WTC11 (cell line): ENCODE measurements at regions not wholly inside any gene's neighbourhood (a gene's known extent, or its start where the extent isn't known, plus 50 kb on each side); places are given as distances from the start of the nearest gene placed in this dataset.

Source experiments
- ATAC-seq: fragments of 200-7000 bp; cut with Tn5 transposase; 2 replicates; pipeline ENCODE4 v1.10.0; 2021; ENCODE audit warnings: mild to moderate bottlenecking, moderate library complexity
- CTCF ChIA-PET: fragments of 300-600 bp; sonication (Branson Sonifier 250); formaldehyde crosslinking; loops from one replicate; lab custom pipeline; 2021; ENCODE audit warnings: antibody characterized with exemption; lab: Charles Lee
- POLR2A ChIA-PET: fragments of 350-600 bp; sonication (Branson Sonifier 250); formaldehyde crosslinking; loops from one replicate; lab custom pipeline; 2021; ENCODE audit warnings: antibody characterized with exemption; lab: Charles Lee
- DNase-seq: peaks from one replicate; pipeline ENCODE4 v3.0.0; 2021; ENCODE audit warnings: low spot score
- H3K27ac Mint-ChIP-seq: 2 replicates; pipeline ENCODE4 v1.8.0; 2021; ENCODE audit warnings: mixed read lengths
- H3K27me3 Mint-ChIP-seq: 2 replicates; pipeline ENCODE4 v1.8.0; 2021; ENCODE audit warnings: low read depth, mild to moderate bottlenecking, moderate library complexity, mixed read lengths
- H3K36me3 Mint-ChIP-seq: 2 replicates; pipeline ENCODE4 v1.8.0; 2021; ENCODE audit warnings: mixed read lengths
- H3K4me1 Mint-ChIP-seq: 2 replicates; pipeline ENCODE4 v1.8.0; 2022; ENCODE audit warnings: mixed read lengths
- H3K4me3 Mint-ChIP-seq: 2 replicates; pipeline ENCODE4 v1.8.0; 2021; ENCODE audit warnings: mild to moderate bottlenecking, moderate library complexity, mixed read lengths
- H3K9me3 Mint-ChIP-seq: 2 replicates; pipeline ENCODE4 v1.8.0; 2021; ENCODE audit warnings: mixed read lengths
- CREM ChIP-seq: sonication (generic); formaldehyde crosslinking; IDR thresholded peaks from 2 replicates; pipeline ENCODE4 v1.8.1; 2022; ENCODE audit warnings: mild to moderate bottlenecking, missing genetic modification reagents, moderate library complexity
- ETV6 ChIP-seq: sonication (generic); formaldehyde crosslinking; IDR thresholded peaks from 2 replicates; pipeline ENCODE4 v1.8.1; 2022; ENCODE audit warnings: mild to moderate bottlenecking, missing genetic modification reagents
- FOXK1 ChIP-seq: sonication (generic); formaldehyde crosslinking; IDR thresholded peaks from 2 replicates; pipeline ENCODE4 v1.8.0; 2022; ENCODE audit warnings: mild to moderate bottlenecking, moderate library complexity, missing genetic modification reagents
- GABPB1 ChIP-seq: sonication (generic); formaldehyde crosslinking; IDR thresholded peaks from 2 replicates; pipeline ENCODE4 v1.8.1; 2023; ENCODE audit warnings: mild to moderate bottlenecking, missing genetic modification reagents
- IRF2 ChIP-seq: sonication (generic); formaldehyde crosslinking; IDR thresholded peaks from 2 replicates; pipeline ENCODE4 v1.8.0; 2022; ENCODE audit warnings: low read depth, missing genetic modification reagents, borderline replicate concordance
- PRDM15 ChIP-seq: sonication (generic); formaldehyde crosslinking; IDR thresholded peaks from 2 replicates; pipeline ENCODE4 v1.8.0; 2022; ENCODE audit warnings: missing genetic modification reagents
- PRRX2 ChIP-seq: fragments of 250-450 bp; sonication (Bioruptor Pico); IDR thresholded peaks from 2 replicates; pipeline ENCODE4 v1.8.0; 2021; ENCODE audit warnings: mild to moderate bottlenecking
- RELA ChIP-seq: sonication (generic); formaldehyde crosslinking; IDR thresholded peaks from 2 replicates; pipeline ENCODE4 v1.8.1; 2022; ENCODE audit warnings: missing genetic modification reagents, mild to moderate bottlenecking, borderline replicate concordance
- SMAD3 ChIP-seq: sonication (generic); formaldehyde crosslinking; IDR thresholded peaks from 2 replicates; pipeline ENCODE4 v1.8.0; 2022; ENCODE audit warnings: missing genetic modification reagents, mild to moderate bottlenecking, borderline replicate concordance
- SOX15 ChIP-seq: fragments of 250-450 bp; sonication (Bioruptor Pico); IDR thresholded peaks from 2 replicates; pipeline ENCODE4 v1.9.0; 2021; ENCODE audit warnings: mild to moderate bottlenecking
- ZBTB43 ChIP-seq: sonication (generic); formaldehyde crosslinking; IDR thresholded peaks from 2 replicates; pipeline ENCODE4 v1.8.1; 2023; ENCODE audit warnings: mild to moderate bottlenecking, missing genetic modification reagents
- ZNF219 ChIP-seq: sonication (generic); formaldehyde crosslinking; IDR thresholded peaks from 2 replicates; pipeline ENCODE4 v1.8.0; 2023; ENCODE audit warnings: missing genetic modification reagents, mild to moderate bottlenecking, borderline replicate concordance
- ZNF396 ChIP-seq: fragments of 250-450 bp; sonication (Bioruptor Pico); IDR thresholded peaks from 2 replicates; pipeline ENCODE4 v1.8.0; 2021; ENCODE audit warnings: mild to moderate bottlenecking, moderate library complexity, borderline replicate concordance
- ZNF425 ChIP-seq: fragments of 250-450 bp; sonication (Bioruptor Pico); conservative IDR thresholded peaks from 2 replicates; pipeline ENCODE4 v1.9.0; 2021; ENCODE audit warnings: mild to moderate bottlenecking
- ZNF512 ChIP-seq: sonication (generic); formaldehyde crosslinking; IDR thresholded peaks from 2 replicates; pipeline ENCODE4 v1.8.1; 2022; ENCODE audit warnings: missing genetic modification reagents, borderline replicate concordance

GRCh38 chr4:188428935-188429334 lies 289.7 kb downstream of the TRIML1 start:
- no peaks in the 10 kb centered on the region for H3K27me3 Mint-ChIP-seq
- H3K27ac Mint-ChIP-seq = peak overlapping the region; percentile 98
- ChIA-PET CTCF (interaction anchor here (0.5 to 0.9 kb wide), 3 partner anchors 12 to 202 kb away, joined by 3 read pairs; no protein-coding TSS in a partner anchor), POLR2A (no interaction called here)
- H3K36me3 Mint-ChIP-seq = peaks cover 11% of the 10 kb centered on the region
- H3K4me3 Mint-ChIP-seq = peak overlapping the region; percentile 38; the same call in 1 of the 2 replicates
- H3K9me3 Mint-ChIP-seq = peaks cover 13% of the 10 kb centered on the region
- peaks cover 51% of the 10 kb centered on the region for H3K4me1 Mint-ChIP-seq
- DNase-seq = peak; percentile 31
- ATAC-seq = peak; percentile 76
- TF ChIP-seq ZNF425 (CRISPR knock-in tag) (no peak), ETV6 (CRISPR knock-in tag) (peak; percentile 90), ZNF396 (CRISPR knock-in tag) (no peak), SMAD3 (CRISPR knock-in tag) (no peak)

GRCh38 chr4:188429965-188430364 lies 290.7 kb downstream of the TRIML1 start:
- Mint-ChIP-seq H3K9me3 (peaks cover 13% of the 10 kb centered on the region), H3K27me3 (no peaks in the 10 kb centered on the region), H3K4me3 (no peak overlapping the region), H3K4me1 (peaks cover 56% of the 10 kb centered on the region), H3K27ac (peak overlapping the region; percentile 54; the same call in 1 of the 2 replicates), H3K36me3 (peaks cover 5% of the 10 kb centered on the region)
- no peak for TF ChIP-seq ZNF425 (CRISPR knock-in tag)
- no peak for TF ChIP-seq PRDM15
- TF ChIP-seq PRRX2 = no peak
- no peak for TF ChIP-seq GABPB1
- TF ChIP-seq ZNF219 (CRISPR knock-in tag) = no peak
- ChIA-PET POLR2A (no interaction called here), CTCF (interaction anchor here (1.0 kb wide), 1 partner anchor 28 kb away, joined by 7 read pairs; no protein-coding TSS in a partner anchor)
- DNase-seq = no peak
- ATAC-seq = no peak

GRCh38 chr4:188430384-188430783 lies 291.1 kb downstream of the TRIML1 start:
- ChIA-PET CTCF (interaction anchor here (1.0 kb wide), 1 partner anchor 28 kb away, joined by 7 read pairs; no protein-coding TSS in a partner anchor), POLR2A (no interaction called here)
- peaks cover 2% of the 10 kb centered on the region for H3K36me3 Mint-ChIP-seq
- ATAC-seq (no peak), DNase-seq (no peak)
- no peak overlapping the region for H3K4me3 Mint-ChIP-seq
- H3K27me3 Mint-ChIP-seq = no peaks in the 10 kb centered on the region
- peak overlapping the region; percentile 54 for H3K27ac Mint-ChIP-seq
- H3K4me1 Mint-ChIP-seq = peaks cover 56% of the 10 kb centered on the region
- peaks cover 9% of the 10 kb centered on the region for H3K9me3 Mint-ChIP-seq
- TF ChIP-seq IRF2 (CRISPR knock-in tag) = no peak
- no peak for TF ChIP-seq SMAD3 (CRISPR knock-in tag)
- TF ChIP-seq ZNF219 (CRISPR knock-in tag) = no peak
- no peak for TF ChIP-seq ZNF512 (CRISPR knock-in tag)
- TF ChIP-seq SOX15 (CRISPR knock-in tag) = no peak
- TF ChIP-seq CREM = no peak
- no peak for TF ChIP-seq FOXK1 (CRISPR knock-in tag)
- no peak for TF ChIP-seq ZBTB43 (CRISPR knock-in tag)
- TF ChIP-seq RELA (CRISPR knock-in tag) = no peak
- TF ChIP-seq GABPB1 = no peak
